ENCODE measurements at regions not wholly inside any gene's neighbourhood (a gene's known extent, or its start where the extent isn't known, plus 50 kb on each side); places are given as distances from the start of the nearest gene placed in this dataset.

- FAIRE-seq (no peak), DNase-seq (ENCODE audit: low read depth) (no peak)
- Histone ChIP-seq H3K27me3 (ENCODE audit: insufficient read depth, low read length) (no peaks in the 10 kb centered on the region), H3K27ac (ENCODE audit: low read depth, low read length) (no peak overlapping the region), H3K9ac (ENCODE audit: low read length) (no peak overlapping the region), H3K4me1 (ENCODE audit: insufficient read depth, low read length) (no peaks in the 10 kb centered on the region), H3K9me3 (ENCODE audit: insufficient read depth, low read depth, low read length) (peaks cover 3% of the 10 kb centered on the region), H3K36me3 (ENCODE audit: insufficient read depth, low read length) (no peaks in the 10 kb centered on the region), H3K4me3 (ENCODE audit: insufficient read depth, low read depth, low read length) (no peak overlapping the region), H3K79me2 (ENCODE audit: insufficient read depth, low read length) (no peaks in the 10 kb centered on the region), H3K4me2 (ENCODE audit: low read length) (no peak overlapping the region), H2AFZ (ENCODE audit: low read depth, low read length) (no peak overlapping the region), H4K20me1 (ENCODE audit: insufficient read depth, low read length) (no peaks in the 10 kb centered on the region)
- Mint-ChIP-seq H3K27ac (ENCODE audit: unreplicated experiment) (no peak overlapping the region), H3K4me1 (ENCODE audit: low read depth, unreplicated experiment) (no peaks in the 10 kb centered on the region), H3K9me3 (ENCODE audit: unreplicated experiment) (peaks cover 4% of the 10 kb centered on the region), H3K27me3 (ENCODE audit: low read depth, unreplicated experiment) (peaks cover 12% of the 10 kb centered on the region), H3K4me3 (ENCODE audit: unreplicated experiment) (no peak overlapping the region), H3K36me3 (ENCODE audit: low read depth, unreplicated experiment) (peaks cover 1% of the 10 kb centered on the region)
- TF ChIP-seq, protein P1, sequence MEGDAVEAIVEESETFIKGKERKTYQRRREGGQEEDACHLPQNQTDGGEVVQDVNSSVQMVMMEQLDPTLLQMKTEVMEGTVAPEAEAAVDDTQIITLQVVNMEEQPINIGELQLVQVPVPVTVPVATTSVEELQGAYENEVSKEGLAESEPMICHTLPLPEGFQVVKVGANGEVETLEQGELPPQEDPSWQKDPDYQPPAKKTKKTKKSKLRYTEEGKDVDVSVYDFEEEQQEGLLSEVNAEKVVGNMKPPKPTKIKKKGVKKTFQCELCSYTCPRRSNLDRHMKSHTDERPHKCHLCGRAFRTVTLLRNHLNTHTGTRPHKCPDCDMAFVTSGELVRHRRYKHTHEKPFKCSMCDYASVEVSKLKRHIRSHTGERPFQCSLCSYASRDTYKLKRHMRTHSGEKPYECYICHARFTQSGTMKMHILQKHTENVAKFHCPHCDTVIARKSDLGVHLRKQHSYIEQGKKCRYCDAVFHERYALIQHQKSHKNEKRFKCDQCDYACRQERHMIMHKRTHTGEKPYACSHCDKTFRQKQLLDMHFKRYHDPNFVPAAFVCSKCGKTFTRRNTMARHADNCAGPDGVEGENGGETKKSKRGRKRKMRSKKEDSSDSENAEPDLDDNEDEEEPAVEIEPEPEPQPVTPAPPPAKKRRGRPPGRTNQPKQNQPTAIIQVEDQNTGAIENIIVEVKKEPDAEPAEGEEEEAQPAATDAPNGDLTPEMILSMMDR (IDR thresholded peaks at IDR 0.05; ENCODE audit: insufficient read depth, low read depth, low read length), result no peak
- no peak for TF ChIP-seq EZH2 (IDR thresholded peaks at IDR 0.05; ENCODE audit: insufficient read depth, low read length)
Observed at GRCh38 chr6:40037271-40037670, 103.0 kb upstream of the MOCS1 start.

DNA sequence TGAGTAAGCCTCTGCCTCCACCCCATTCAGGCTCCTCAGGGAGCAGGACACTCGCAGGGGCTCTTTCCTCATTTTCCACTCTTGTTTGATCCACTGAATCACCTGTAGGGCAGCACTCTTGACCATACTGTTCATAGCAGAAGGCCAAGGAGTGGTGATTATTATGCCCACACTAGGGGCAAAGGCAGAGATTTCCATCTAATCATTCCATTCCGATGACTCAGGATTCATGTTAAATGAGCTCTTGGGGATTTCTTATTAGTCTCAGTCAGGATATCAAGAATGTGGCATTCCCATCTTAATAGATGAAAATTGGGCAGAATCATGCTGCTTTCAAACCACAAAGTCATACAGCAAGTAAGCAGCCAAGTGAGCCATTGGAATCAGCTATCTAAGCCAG, 101.9 kb upstream of the MOCS1 start:
- no peak overlapping the region for H2AFZ ChIP-seq (ENCODE audit: low read depth, low read length)
- no peaks in the 10 kb centered on the region for H3K27me3 ChIP-seq (ENCODE audit: insufficient read depth, low read length)
- H3K9ac ChIP-seq (ENCODE audit: low read length), result no peak overlapping the region
- H3K4me3 ChIP-seq (ENCODE audit: insufficient read depth, low read depth, low read length), result no peak overlapping the region
- no peaks in the 10 kb centered on the region for H4K20me1 ChIP-seq (ENCODE audit: insufficient read depth, low read length)
- H3K27ac Mint-ChIP-seq (ENCODE audit: unreplicated experiment), result no peak overlapping the region
- FAIRE-seq, result no peak
- H3K36me3 ChIP-seq (ENCODE audit: insufficient read depth, low read length), result no peaks in the 10 kb centered on the region
- H3K9me3 Mint-ChIP-seq (ENCODE audit: unreplicated experiment), result peaks cover 4% of the 10 kb centered on the region
- H3K27me3 Mint-ChIP-seq (ENCODE audit: low read depth, unreplicated experiment), result peaks cover 17% of the 10 kb centered on the region
- H3K27ac ChIP-seq (ENCODE audit: low read depth, low read length), result no peak overlapping the region
- no peaks in the 10 kb centered on the region for H3K4me1 ChIP-seq (ENCODE audit: insufficient read depth, low read length)
- H3K36me3 Mint-ChIP-seq (ENCODE audit: low read depth, unreplicated experiment), result no peaks in the 10 kb centered on the region
- no peak overlapping the region for H3K4me3 Mint-ChIP-seq (ENCODE audit: unreplicated experiment)
- no peaks in the 10 kb centered on the region for H3K4me1 Mint-ChIP-seq (ENCODE audit: low read depth, unreplicated experiment)
- H3K4me2 ChIP-seq (ENCODE audit: low read length), result no peak overlapping the region
- H3K9me3 ChIP-seq (ENCODE audit: insufficient read depth, low read depth, low read length), result peaks cover 3% of the 10 kb centered on the region
- no peaks in the 10 kb centered on the region for H3K79me2 ChIP-seq (ENCODE audit: insufficient read depth, low read length)
- TF ChIP-seq, protein P1 (IDR thresholded peaks at IDR 0.05; ENCODE audit: insufficient read depth, low read depth, low read length), result no peak
- no peak for DNase-seq (ENCODE audit: low read depth)

DNA sequence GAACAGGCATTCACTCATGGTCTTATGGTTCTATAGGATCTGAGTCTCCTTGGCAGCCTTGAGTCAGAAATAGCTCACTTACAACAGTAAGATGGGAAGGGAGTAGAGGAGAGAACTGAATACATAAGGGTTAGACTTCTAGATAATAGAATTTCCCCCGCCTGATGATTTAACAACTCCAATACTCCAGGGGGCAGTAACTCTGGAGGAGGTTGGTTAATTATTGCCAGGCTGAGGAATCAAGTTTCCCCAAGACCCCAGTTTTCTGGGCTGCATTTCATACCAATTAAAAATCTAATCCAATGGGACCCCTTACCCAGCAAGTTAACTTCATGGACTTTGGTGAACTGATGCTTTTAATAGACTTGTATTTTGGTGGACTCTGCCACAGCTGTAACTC, 94.2 kb upstream of the MOCS1 start:
- TF ChIP-seq, protein P1 (IDR thresholded peaks at IDR 0.05; ENCODE audit: insufficient read depth, low read depth, low read length), result no peak
- TF ChIP-seq EZH2 (IDR thresholded peaks at IDR 0.05; ENCODE audit: insufficient read depth, low read length), result no peak
- Mint-ChIP-seq H3K4me1 (ENCODE audit: low read depth, unreplicated experiment) (no peaks in the 10 kb centered on the region), H3K27ac (ENCODE audit: unreplicated experiment) (no peak overlapping the region), H3K9me3 (ENCODE audit: unreplicated experiment) (peaks cover 2% of the 10 kb centered on the region), H3K36me3 (ENCODE audit: low read depth, unreplicated experiment) (no peaks in the 10 kb centered on the region), H3K27me3 (ENCODE audit: low read depth, unreplicated experiment) (peaks cover 25% of the 10 kb centered on the region), H3K4me3 (ENCODE audit: unreplicated experiment) (no peak overlapping the region)
- Histone ChIP-seq H3K9me3 (ENCODE audit: insufficient read depth, low read depth, low read length) (no peaks in the 10 kb centered on the region), H3K27ac (ENCODE audit: low read depth, low read length) (no peak overlapping the region), H3K4me2 (ENCODE audit: low read length) (no peak overlapping the region), H4K20me1 (ENCODE audit: insufficient read depth, low read length) (no peaks in the 10 kb centered on the region), H3K4me3 (ENCODE audit: insufficient read depth, low read depth, low read length) (no peak overlapping the region), H3K36me3 (ENCODE audit: insufficient read depth, low read length) (no peaks in the 10 kb centered on the region), H3K4me1 (ENCODE audit: insufficient read depth, low read length) (no peaks in the 10 kb centered on the region), H3K9ac (ENCODE audit: low read length) (no peak overlapping the region), H3K79me2 (ENCODE audit: insufficient read depth, low read length) (no peaks in the 10 kb centered on the region), H3K27me3 (ENCODE audit: insufficient read depth, low read length) (no peaks in the 10 kb centered on the region), H2AFZ (ENCODE audit: low read depth, low read length) (no peak overlapping the region)
- FAIRE-seq, result no peak
- DNase-seq (ENCODE audit: low read depth), result no peak

All from astrocyte (in vitro differentiated cells and primary cell).